ENCODE measurements at regions not wholly inside any gene's neighbourhood (a gene's known extent, or its start where the extent isn't known, plus 50 kb on each side); places are given as distances from the start of the nearest gene placed in this dataset.

- ATAC-seq (ENCODE audit: poor library complexity) (no peak), DNase-seq (no peak)
- intact Hi-C loops (cut with DNase I) = no loop called here
Observed at GRCh38 chr18:57991552-57991951, 52.5 kb upstream of the NEDD4L start.

GRCh38 chr18:57989536-57989935 is 54.5 kb upstream of the NEDD4L start:
- no peak for ATAC-seq (ENCODE audit: poor library complexity)
- no peak for DNase-seq
- intact Hi-C loops (cut with DNase I) = no loop called here

GRCh38 chr18:57984490-57985115 is 59.4 kb upstream of the NEDD4L start:
- no peak for DNase-seq
- intact Hi-C loops (cut with DNase I) = no loop called here
- no peak for ATAC-seq (ENCODE audit: poor library complexity)

- intact Hi-C loops (cut with DNase I) = no loop called here
- DNase-seq = no peak
Observed at GRCh38 chr18:57983965-57984364, 60.1 kb upstream of the NEDD4L start.

GRCh38 chr18:57983472-57983871 is 60.6 kb upstream of the NEDD4L start:
- intact Hi-C loops (cut with DNase I) = no loop called here
- DNase-seq = no peak
- ATAC-seq (ENCODE audit: poor library complexity) = no peak

More at GRCh38 chr18:57983965-57984364, 60.1 kb upstream of the NEDD4L start:
- no peak for ATAC-seq (ENCODE audit: poor library complexity)

- intact Hi-C loops (cut with DNase I) = no loop called here
- ATAC-seq (ENCODE audit: poor library complexity) = no peak
- DNase-seq = no peak
Observed at GRCh38 chr18:57982372-57983021, 61.5 kb upstream of the NEDD4L start.

GRCh38 chr18:57981308-57982028 is 62.6 kb upstream of the NEDD4L start:
- no peak for ATAC-seq (ENCODE audit: poor library complexity)
- intact Hi-C loops (cut with DNase I) = no loop called here

GRCh38 chr18:57980573-57981307 is 63.3 kb upstream of the NEDD4L start:
- ATAC-seq (ENCODE audit: poor library complexity) = no peak
- intact Hi-C loops (cut with DNase I) = no loop called here
- no peak for DNase-seq

More at GRCh38 chr18:57981308-57982028, 62.6 kb upstream of the NEDD4L start:
- DNase-seq = no peak

- ATAC-seq (ENCODE audit: poor library complexity) (no peak), DNase-seq (no peak)
- intact Hi-C loops (cut with DNase I) = no loop called here
Observed at GRCh38 chr18:57976230-57976773, 67.7 kb upstream of the NEDD4L start.

- intact Hi-C loops (cut with DNase I) = no loop called here
- DNase-seq (no peak), ATAC-seq (ENCODE audit: poor library complexity) (no peak)
Observed at GRCh38 chr18:57975805-57976204, 68.2 kb upstream of the NEDD4L start.

GRCh38 chr18:57974585-57975265 is 69.3 kb upstream of the NEDD4L start:
- no peak for DNase-seq
- intact Hi-C loops (cut with DNase I) = no loop called here
- no peak for ATAC-seq (ENCODE audit: poor library complexity)

- intact Hi-C loops (cut with DNase I) = no loop called here
- no peak for ATAC-seq (ENCODE audit: poor library complexity)
- no peak for DNase-seq
Observed at GRCh38 chr18:57973889-57974288, 70.1 kb upstream of the NEDD4L start.

GRCh38 chr18:57970356-57971095 is 73.5 kb upstream of the NEDD4L start:
- intact Hi-C loops (cut with DNase I) = no loop called here
- ATAC-seq (ENCODE audit: poor library complexity) (no peak), DNase-seq (no peak)

- no peak for DNase-seq
- no peak for ATAC-seq (ENCODE audit: poor library complexity)
- intact Hi-C loops (cut with DNase I) = no loop called here
Observed at GRCh38 chr18:57969824-57970223, 74.2 kb upstream of the NEDD4L start.

GRCh38 chr18:57965246-57965645 is 78.8 kb upstream of the NEDD4L start:
- intact Hi-C loops (cut with DNase I) = no loop called here
- ATAC-seq (ENCODE audit: poor library complexity) (no peak), DNase-seq (no peak)

- DNase-seq (no peak), ATAC-seq (ENCODE audit: poor library complexity) (no peak)
- intact Hi-C loops (cut with DNase I) = no loop called here
Observed at GRCh38 chr18:57961876-57962505, 82.0 kb upstream of the NEDD4L start.

- ATAC-seq (ENCODE audit: poor library complexity) (no peak), DNase-seq (no peak)
- intact Hi-C loops (cut with DNase I) = no loop called here
Observed at GRCh38 chr18:57961411-57961810, 82.6 kb upstream of the NEDD4L start.

- no peak for ATAC-seq (ENCODE audit: poor library complexity)
- intact Hi-C loops (cut with DNase I) = no loop called here
- no peak for DNase-seq
Observed at GRCh38 chr18:57959278-57959677, 84.7 kb upstream of the NEDD4L start.

Measured in Right ventricle myocardium superior (tissue), 1 donor.